T-cell (primary cell): ENCODE measurements at regions not wholly inside any gene's neighbourhood (a gene's known extent, or its start where the extent isn't known, plus 50 kb on each side); places are given as distances from the start of the nearest gene placed in this dataset.

Source experiments
- ATAC-seq, 4 experiments: fragments of 200-7000 bp in 3 of 4; fragments of 150-1000 bp in 1 of 4; cut with Tn5 transposase; replicated peaks in 1 of 4; 1 replicate in 3 of 4; 2 replicates in 1 of 4; pipeline ENCODE4 v1.10.0; 2021; ENCODE audit warnings: moderate library complexity in 3 of 4, mild to moderate bottlenecking in 2 of 4, moderate number of reproducible peaks in 1 of 4
- CTCF ChIA-PET, 2 donors: fragments of 300-600 bp; sonication (Branson Sonifier 250); formaldehyde crosslinking; loops; one replicate each; lab custom pipeline; 2022; ENCODE audit warnings: antibody characterized with exemption in 2 of 2; lab: Charles Lee
- POLR2A ChIA-PET, 2 donors: fragments of 300-600 bp; sonication (Branson Sonifier 250); formaldehyde crosslinking; loops; one replicate each; lab custom pipeline; 2022; ENCODE audit warnings: antibody characterized with exemption in 2 of 2; lab: Charles Lee
- DNase-seq, 35 experiments: peaks; one replicate each; pipeline versions ENCODE4 v3.0.0 to v3.0.0-alpha.2; 2013 to 2023
- H3K27ac ChIP-seq: one replicate; pipeline ENCODE4 v1.5.1; 2013; ENCODE audit warnings: low read length
- H3K27me3 ChIP-seq, 2 experiments: replicated peaks in 1 of 2; 1 replicate in 1 of 2; 2 replicates in 1 of 2; pipeline versions ENCODE4 v1.6.1 to v1.7.0; 2013; ENCODE audit warnings: low read length in 1 of 2, mixed read lengths in 1 of 2; ENCODE audit not compliant: control insufficient read depth in 2 of 2, insufficient read depth in 2 of 2; ENCODE audit errors: extremely low read depth in 1 of 2
- H3K36me3 ChIP-seq, 2 donors: 1 replicate in 1 of 2; 2 replicates in 1 of 2; pipeline versions ENCODE4 v1.6.1 to v1.7.0; 2013; ENCODE audit warnings: low read length in 1 of 2; ENCODE audit not compliant: control insufficient read depth in 2 of 2, insufficient read depth in 1 of 2; ENCODE audit errors: extremely low read depth in 1 of 2
- H3K4me1 ChIP-seq, 2 experiments: 1 replicate in 1 of 2; 2 replicates in 1 of 2; pipeline versions ENCODE4 v1.6.1 to v1.7.0; 2013; ENCODE audit warnings: low read length in 2 of 2, mixed read lengths in 1 of 2; ENCODE audit not compliant: insufficient read depth in 2 of 2, control insufficient read depth in 1 of 2; ENCODE audit errors: extremely low read depth in 1 of 2
- H3K4me3 ChIP-seq, 2 donors: 1 replicate in 1 of 2; 2 replicates in 1 of 2; pipeline versions ENCODE4 v1.5.1 to v1.7.0; 2013; ENCODE audit warnings: mild to moderate bottlenecking in 2 of 2, low read length in 1 of 2, moderate library complexity in 1 of 2; ENCODE audit not compliant: control insufficient read depth in 1 of 2; ENCODE audit errors: extremely low read depth in 1 of 2
- H3K9me3 ChIP-seq: 2 replicates; pipeline ENCODE4 v1.7.0; 2013
- H3K27ac Mint-ChIP-seq, 2 donors: one replicate each; pipeline ENCODE4 v1.8.0; 2020 to 2021; ENCODE audit warnings: mild to moderate bottlenecking in 2 of 2, mixed read lengths in 2 of 2
- H3K27me3 Mint-ChIP-seq, 2 donors: one replicate each; pipeline ENCODE4 v1.8.0; 2021 to 2022; ENCODE audit warnings: mixed read lengths in 2 of 2
- H3K36me3 Mint-ChIP-seq: one replicate; pipeline ENCODE4 v1.8.0; 2021; ENCODE audit warnings: mixed read lengths
- H3K4me1 Mint-ChIP-seq, 3 donors: one replicate each; pipeline ENCODE4 v1.8.0; 2020 to 2022; ENCODE audit warnings: mixed read lengths in 3 of 3, mild to moderate bottlenecking in 1 of 3
- H3K4me3 Mint-ChIP-seq, 3 donors: one replicate each; pipeline ENCODE4 v1.8.0; 2020 to 2022; ENCODE audit warnings: mild to moderate bottlenecking in 3 of 3, mixed read lengths in 3 of 3, moderate library complexity in 3 of 3
- H3K9me3 Mint-ChIP-seq, 3 donors: one replicate each; pipeline ENCODE4 v1.8.0; 2020 to 2022; ENCODE audit warnings: mixed read lengths in 3 of 3
- WGBS: methylation state at CpG from one replicate; pipeline ENCODE4 v1.1.5; 2013; ENCODE audit warnings: missing lambda C conversion rate; ENCODE audit not compliant: insufficient coverage; 5-methylcytosine and 5-hydroxymethylcytosine counted together

DNA sequence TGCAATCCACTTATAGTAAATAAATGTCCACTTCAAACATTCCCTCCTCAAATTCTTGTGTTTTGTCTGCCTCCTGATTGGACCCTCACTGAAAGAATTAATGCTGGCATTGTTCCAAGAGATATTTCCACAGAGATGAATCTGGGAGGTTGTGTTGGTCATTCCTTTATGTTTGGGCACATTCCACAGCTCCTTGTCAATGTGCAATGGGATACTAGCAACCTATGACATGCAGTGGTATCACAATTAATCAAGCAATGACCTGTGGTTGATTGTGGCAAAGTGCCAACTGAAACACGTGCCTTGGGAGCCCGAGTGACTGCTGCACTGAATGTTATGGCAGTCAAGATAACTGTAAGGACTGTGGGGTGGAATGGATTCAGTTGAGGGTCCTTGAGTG lies 55.0 kb upstream of the SNRPN start:
- no peaks in the 10 kb centered on the region for H3K36me3 ChIP-seq
- WGBS: 30% methylated on average over 2 of the region's 2 CpGs
- no peak for DNase-seq
- H3K27ac ChIP-seq: no peak overlapping the region
- ChIA-PET POLR2A (no interaction called here), CTCF (no interaction called here)
- Mint-ChIP-seq H3K9me3 (peaks cover 9 to 42% (median 17%) of the 10 kb centered on the region in 3 donors), H3K36me3 (no peaks in the 10 kb centered on the region), H3K27me3 (no peaks in the 10 kb centered on the region), H3K4me3 (no peak overlapping the region), H3K27ac (no peak overlapping the region), H3K4me1 (no peaks in the 10 kb centered on the region)
- H3K4me1 ChIP-seq: no peaks in the 10 kb centered on the region
- peaks cover 3% of the 10 kb centered on the region for H3K9me3 ChIP-seq
- H3K4me3 ChIP-seq: no peak overlapping the region
- ATAC-seq: no peak
- no peaks in the 10 kb centered on the region for H3K27me3 ChIP-seq

GRCh38 chr15:24901409-24901808 lies 53.4 kb upstream of the SNRPN start:
- no peaks in the 10 kb centered on the region for H3K4me1 Mint-ChIP-seq
- ATAC-seq: no peak
- Histone ChIP-seq H3K4me3 (no peak overlapping the region), H3K4me1 (no peaks in the 10 kb centered on the region), H3K9me3 (peaks cover 3% of the 10 kb centered on the region), H3K27me3 (no peaks in the 10 kb centered on the region), H3K27ac (no peak overlapping the region), H3K36me3 (no peaks in the 10 kb centered on the region)
- no peaks in the 10 kb centered on the region for H3K27me3 Mint-ChIP-seq
- H3K36me3 Mint-ChIP-seq: no peaks in the 10 kb centered on the region
- H3K9me3 Mint-ChIP-seq: peaks cover 8 to 36% (median 17%) of the 10 kb centered on the region in 3 donors
- no peak overlapping the region for H3K27ac Mint-ChIP-seq
- H3K4me3 Mint-ChIP-seq: no peak overlapping the region
- ChIA-PET CTCF (no interaction called here), POLR2A (no interaction called here)
- 78% methylated on average over 2 of the region's 3 CpGs for WGBS
- DNase-seq: no peak
